SK-N-SH treated with all-trans-retinoic acid at 6 μM for 48 hours (cell line): ENCODE measurements at regions not wholly inside any gene's neighbourhood (a gene's known extent, or its start where the extent isn't known, plus 50 kb on each side); places are given as distances from the start of the nearest gene placed in this dataset.

Experiments
- ARNTL ChIP-seq: fragments of 450-650 bp; formaldehyde crosslinking; IDR thresholded peaks from 2 replicates; pipeline ENCODE4 v1.5.0; 2020; ENCODE audit warnings: low read depth, mild to moderate bottlenecking, moderate library complexity, borderline replicate concordance
- ESRRG ChIP-seq: fragments of 250-450 bp; sonication (Bioruptor Pico); IDR thresholded peaks from 2 replicates; pipeline ENCODE4 v1.6.1; 2021; ENCODE audit warnings: mild to moderate bottlenecking
- ISL1 ChIP-seq: fragments of 250-450 bp; sonication (Bioruptor Pico); IDR thresholded peaks from 2 replicates; pipeline ENCODE4 v2.1.2; 2022; ENCODE audit warnings: mild to moderate bottlenecking, moderate library complexity
- TOX ChIP-seq: fragments of 250-450 bp; sonication (Bioruptor Pico); IDR thresholded peaks from 2 replicates; pipeline ENCODE4 v1.8.0; 2021; ENCODE audit warnings: mild to moderate bottlenecking, moderate library complexity, borderline replicate concordance
- TSHZ2 ChIP-seq: fragments of 250-450 bp; sonication (Bioruptor Pico); IDR thresholded peaks from 2 replicates; pipeline ENCODE4 v1.5.0; 2020; ENCODE audit warnings: mild to moderate bottlenecking, moderate library complexity
- ZFP3 ChIP-seq: fragments of 250-450 bp; sonication (Bioruptor Pico); IDR thresholded peaks from 2 replicates; pipeline ENCODE4 v1.5.0; 2020; ENCODE audit warnings: mild to moderate bottlenecking, moderate library complexity
- ZFP30 ChIP-seq: fragments of 450-650 bp; formaldehyde crosslinking; IDR thresholded peaks from 2 replicates; pipeline ENCODE4 v1.5.0; 2022; ENCODE audit warnings: mild to moderate bottlenecking, moderate library complexity
- ZNF565 ChIP-seq: fragments of 450-650 bp; formaldehyde crosslinking; conservative IDR thresholded peaks from 2 replicates; pipeline ENCODE4 v1.5.0; 2020; ENCODE audit warnings: low read depth, mild to moderate bottlenecking, moderate library complexity
- ZNF70 ChIP-seq: fragments of 450-650 bp; formaldehyde crosslinking; IDR thresholded peaks from 2 replicates; pipeline ENCODE4 v1.5.0; 2020; ENCODE audit warnings: mild to moderate bottlenecking, moderate library complexity
- ZNF8 ChIP-seq: fragments of 450-650 bp; formaldehyde crosslinking; IDR thresholded peaks from 2 replicates; pipeline ENCODE4 v1.5.0; 2020; ENCODE audit warnings: mild to moderate bottlenecking, moderate library complexity
- TF ChIP-seq, protein P1 (sequence below): fragments of 250-450 bp; sonication (Bioruptor Pico); IDR thresholded peaks from 2 replicates; pipeline ENCODE4 v1.8.0; 2020; ENCODE audit warnings: mild to moderate bottlenecking, moderate library complexity, borderline replicate concordance

- TF ChIP-seq ESRRG (no peak), ZFP3 (CRISPR knock-in tag) (no peak), ISL1 (CRISPR knock-in tag) (no peak), ZNF565 (CRISPR knock-in tag) (no peak), TOX (CRISPR knock-in tag) (no peak), ZNF8 (CRISPR knock-in tag) (no peak), ZFP30 (CRISPR knock-in tag) (no peak), TSHZ2 (CRISPR knock-in tag) (no peak), ZNF70 (CRISPR knock-in tag) (no peak), ARNTL (CRISPR knock-in tag) (no peak)
- TF ChIP-seq, protein P1, sequence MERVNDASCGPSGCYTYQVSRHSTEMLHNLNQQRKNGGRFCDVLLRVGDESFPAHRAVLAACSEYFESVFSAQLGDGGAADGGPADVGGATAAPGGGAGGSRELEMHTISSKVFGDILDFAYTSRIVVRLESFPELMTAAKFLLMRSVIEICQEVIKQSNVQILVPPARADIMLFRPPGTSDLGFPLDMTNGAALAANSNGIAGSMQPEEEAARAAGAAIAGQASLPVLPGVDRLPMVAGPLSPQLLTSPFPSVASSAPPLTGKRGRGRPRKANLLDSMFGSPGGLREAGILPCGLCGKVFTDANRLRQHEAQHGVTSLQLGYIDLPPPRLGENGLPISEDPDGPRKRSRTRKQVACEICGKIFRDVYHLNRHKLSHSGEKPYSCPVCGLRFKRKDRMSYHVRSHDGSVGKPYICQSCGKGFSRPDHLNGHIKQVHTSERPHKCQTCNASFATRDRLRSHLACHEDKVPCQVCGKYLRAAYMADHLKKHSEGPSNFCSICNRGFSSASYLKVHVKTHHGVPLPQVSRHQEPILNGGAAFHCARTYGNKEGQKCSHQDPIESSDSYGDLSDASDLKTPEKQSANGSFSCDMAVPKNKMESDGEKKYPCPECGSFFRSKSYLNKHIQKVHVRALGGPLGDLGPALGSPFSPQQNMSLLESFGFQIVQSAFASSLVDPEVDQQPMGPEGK = no peak
Observed at GRCh38 chr3:18557216-18557615, 132.1 kb upstream of the SATB1 start.
